ENCODE measurements at regions not wholly inside any gene's neighbourhood (a gene's known extent, or its start where the extent isn't known, plus 50 kb on each side); places are given as distances from the start of the nearest gene placed in this dataset.

- Histone ChIP-seq H3K4me2 (ENCODE audit: low read depth, low read length, poor library complexity, severe bottlenecking) (no peak overlapping the region), H3K4me3 (ENCODE audit: insufficient read depth, low read length, poor library complexity, severe bottlenecking) (no peak overlapping the region), H3K36me3 (ENCODE audit: low read length) (no peaks in the 10 kb centered on the region), H3K27ac (ENCODE audit: low read depth, low read length) (no peak overlapping the region), H3K9me2 (replicated peaks; ENCODE audit: insufficient read depth, low read length) (no peaks in the 10 kb centered on the region), H3K9ac (ENCODE audit: low read length) (no peak overlapping the region), H3K79me2 (ENCODE audit: insufficient read depth, low read length) (no peaks in the 10 kb centered on the region), H3K27me3 (ENCODE audit: low read length) (no peaks in the 10 kb centered on the region), H3F3A (ENCODE audit: insufficient read depth) (no peaks in the 10 kb centered on the region), H4K20me1 (ENCODE audit: low read depth, low read length) (no peaks in the 10 kb centered on the region), H2AFZ (ENCODE audit: low read depth, low read length, severe bottlenecking) (no peak overlapping the region), H3K9me3 (ENCODE audit: insufficient read depth, low read length) (no peaks in the 10 kb centered on the region)
- TF ChIP-seq CTCF (IDR thresholded peaks at IDR 0.05; ENCODE audit: insufficient read depth, low read length, poor library complexity, severe bottlenecking), result no peak
- no peak for TF ChIP-seq EZH2phosphoT487 (conservative IDR thresholded peaks at IDR 0.05; ENCODE audit: low read length)
These were observed 68.0 kb upstream of the ONECUT1 start for GRCh38 chr15:52857937-52858781.

DNA sequence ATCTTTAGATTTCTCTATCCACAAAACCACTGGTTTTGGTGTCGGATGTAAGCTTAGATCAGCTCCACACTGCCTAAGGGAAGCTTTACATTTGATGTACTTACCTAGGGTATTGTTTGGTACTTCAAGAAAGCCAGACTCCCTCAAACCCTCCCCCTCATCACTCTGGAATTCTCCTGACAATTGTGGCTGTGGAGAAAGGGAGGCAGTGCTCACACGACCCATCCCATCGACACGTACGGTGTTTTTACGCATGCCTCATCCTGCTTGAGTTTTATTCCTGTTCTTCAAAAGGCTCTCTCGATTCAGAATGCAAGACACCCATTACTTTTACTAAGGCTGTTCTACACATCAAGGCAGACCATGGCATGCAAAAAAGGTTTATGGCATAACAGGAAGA lies 67.3 kb upstream of the ONECUT1 start:
- H3K36me3 ChIP-seq (ENCODE audit: low read length), result no peaks in the 10 kb centered on the region
- no peaks in the 10 kb centered on the region for H3K9me2 ChIP-seq (replicated peaks; ENCODE audit: insufficient read depth, low read length)
- no peaks in the 10 kb centered on the region for H3K79me2 ChIP-seq (ENCODE audit: insufficient read depth, low read length)
- no peak overlapping the region for H2AFZ ChIP-seq (ENCODE audit: low read depth, low read length, severe bottlenecking)
- no peaks in the 10 kb centered on the region for H3K27me3 ChIP-seq (ENCODE audit: low read length)
- no peaks in the 10 kb centered on the region for H4K20me1 ChIP-seq (ENCODE audit: low read depth, low read length)
- H3K9me3 ChIP-seq (ENCODE audit: insufficient read depth, low read length), result no peaks in the 10 kb centered on the region
- no peak overlapping the region for H3K27ac ChIP-seq (ENCODE audit: low read depth, low read length)
- H3K4me2 ChIP-seq (ENCODE audit: low read depth, low read length, poor library complexity, severe bottlenecking), result no peak overlapping the region
- H3K9ac ChIP-seq (ENCODE audit: low read length), result no peak overlapping the region
- no peaks in the 10 kb centered on the region for H3F3A ChIP-seq (ENCODE audit: insufficient read depth)
- no peak overlapping the region for H3K4me3 ChIP-seq (ENCODE audit: insufficient read depth, low read length, poor library complexity, severe bottlenecking)
- TF ChIP-seq EZH2phosphoT487 (conservative IDR thresholded peaks at IDR 0.05; ENCODE audit: low read length), result no peak
- TF ChIP-seq CTCF (IDR thresholded peaks at IDR 0.05; ENCODE audit: insufficient read depth, low read length, poor library complexity, severe bottlenecking), result no peak

DNA sequence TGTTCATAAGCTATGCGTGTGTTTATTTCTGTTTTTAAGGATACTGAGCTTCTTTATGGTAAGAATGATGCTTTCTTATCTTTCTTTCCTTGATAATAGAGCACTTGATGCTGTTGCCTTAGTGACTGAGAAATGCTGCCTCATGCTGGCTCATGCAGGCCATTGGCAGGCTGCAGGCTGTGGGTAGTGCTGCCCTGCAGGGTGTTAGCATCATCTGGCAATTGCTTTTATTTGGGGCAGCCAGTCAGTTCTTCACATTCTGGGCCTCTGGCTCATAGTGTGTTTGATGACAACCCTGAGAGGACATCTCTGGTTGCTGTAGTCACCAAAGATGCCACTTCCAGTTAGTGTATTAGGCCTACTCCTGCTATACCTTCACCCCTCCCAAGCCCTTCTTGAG lies 66.2 kb upstream of the ONECUT1 start:
- no peak overlapping the region for H2AFZ ChIP-seq (ENCODE audit: low read depth, low read length, severe bottlenecking)
- TF ChIP-seq EZH2phosphoT487 (conservative IDR thresholded peaks at IDR 0.05; ENCODE audit: low read length) (no peak), CTCF (IDR thresholded peaks at IDR 0.05; ENCODE audit: insufficient read depth, low read length, poor library complexity, severe bottlenecking) (no peak)
- no peaks in the 10 kb centered on the region for H3F3A ChIP-seq (ENCODE audit: insufficient read depth)
- H3K9me3 ChIP-seq (ENCODE audit: insufficient read depth, low read length), result no peaks in the 10 kb centered on the region
- no peaks in the 10 kb centered on the region for H3K27me3 ChIP-seq (ENCODE audit: low read length)
- H3K36me3 ChIP-seq (ENCODE audit: low read length), result no peaks in the 10 kb centered on the region
- H4K20me1 ChIP-seq (ENCODE audit: low read depth, low read length), result no peaks in the 10 kb centered on the region
- H3K4me3 ChIP-seq (ENCODE audit: insufficient read depth, low read length, poor library complexity, severe bottlenecking), result no peak overlapping the region
- H3K27ac ChIP-seq (ENCODE audit: low read depth, low read length), result no peak overlapping the region
- no peak overlapping the region for H3K4me2 ChIP-seq (ENCODE audit: low read depth, low read length, poor library complexity, severe bottlenecking)
- H3K79me2 ChIP-seq (ENCODE audit: insufficient read depth, low read length), result no peaks in the 10 kb centered on the region
- H3K9ac ChIP-seq (ENCODE audit: low read length), result no peak overlapping the region
- no peaks in the 10 kb centered on the region for H3K9me2 ChIP-seq (replicated peaks; ENCODE audit: insufficient read depth, low read length)

Measured in SU-DHL-6 (cell line).